Daoy (cell line): ENCODE measurements at regions not wholly inside any gene's neighbourhood (a gene's known extent, or its start where the extent isn't known, plus 50 kb on each side); places are given as distances from the start of the nearest gene placed in this dataset.

ENCODE experiments used
- DNase-seq: peaks from one replicate; pipeline ENCODE4 v3.0.0-alpha.2; 2015; ENCODE audit warnings: low read depth

- no peak for DNase-seq
These were observed 402.9 kb downstream of the TBL1XR1 start for GRCh38 chr3:176794406-176794805.

- no peak for DNase-seq
These were observed 407.3 kb downstream of the TBL1XR1 start for GRCh38 chr3:176789947-176790346.

GRCh38 chr3:176789281-176789705 lies 408.0 kb downstream of the TBL1XR1 start:
- no peak for DNase-seq

DNA sequence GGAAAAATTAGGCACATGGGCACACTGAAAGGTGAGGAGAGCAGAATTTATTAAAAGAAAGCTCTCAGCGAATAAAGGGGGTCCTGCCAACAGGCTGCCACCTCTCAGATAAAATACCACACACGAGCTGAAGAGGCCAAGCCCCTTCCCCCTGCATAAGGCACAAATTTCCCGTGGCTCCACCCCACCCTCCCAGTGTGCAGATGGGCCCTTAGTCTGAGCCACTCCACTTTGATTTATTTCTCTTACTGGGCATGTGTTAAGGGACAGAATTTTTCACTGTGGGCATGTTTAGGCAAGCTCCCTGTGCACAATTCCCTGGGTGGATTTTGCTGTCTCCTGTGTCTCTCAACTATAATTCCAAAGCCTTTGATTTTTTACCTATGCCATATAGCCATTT lies 409.8 kb downstream of the TBL1XR1 start:
- no peak for DNase-seq

- no peak for DNase-seq
These were observed 412.1 kb downstream of the TBL1XR1 start for GRCh38 chr3:176785171-176785570.

GRCh38 chr3:176780766-176781165 lies 416.5 kb downstream of the TBL1XR1 start:
- no peak for DNase-seq

GRCh38 chr3:176776622-176777175 lies 420.6 kb downstream of the TBL1XR1 start:
- no peak for DNase-seq

DNA sequence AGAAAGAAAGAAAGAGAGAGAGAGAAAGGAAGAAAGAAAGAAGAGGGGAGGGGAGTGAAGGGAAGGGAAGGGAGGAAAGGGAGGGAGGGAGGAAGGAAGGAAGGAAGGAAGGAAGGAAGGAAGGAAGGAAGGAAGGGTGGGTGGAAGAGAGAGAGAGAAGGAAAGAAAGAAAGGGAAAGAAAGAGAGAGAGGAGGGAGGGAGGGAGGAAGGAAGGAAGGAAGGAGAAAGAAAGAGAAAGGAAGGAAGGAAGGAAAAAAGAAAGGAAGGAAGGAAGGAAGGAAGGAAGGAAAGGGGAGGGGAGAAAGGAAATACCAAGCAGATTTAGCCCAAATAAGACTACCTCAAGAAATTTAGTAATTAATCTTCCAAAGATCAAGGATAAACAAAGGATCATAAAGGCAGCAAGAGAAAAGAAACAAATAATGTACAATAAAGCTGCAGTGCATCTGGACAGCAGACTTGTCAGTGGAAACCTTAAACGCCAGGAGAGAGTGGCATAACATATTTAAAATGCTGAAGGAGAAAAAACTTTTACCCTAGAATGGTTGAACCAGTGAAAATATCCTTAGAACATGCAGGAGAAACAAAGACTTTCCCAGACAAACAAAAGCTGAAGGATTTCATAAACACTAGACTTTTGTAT lies 427.6 kb downstream of the TBL1XR1 start:
- DNase-seq = no peak

DNA sequence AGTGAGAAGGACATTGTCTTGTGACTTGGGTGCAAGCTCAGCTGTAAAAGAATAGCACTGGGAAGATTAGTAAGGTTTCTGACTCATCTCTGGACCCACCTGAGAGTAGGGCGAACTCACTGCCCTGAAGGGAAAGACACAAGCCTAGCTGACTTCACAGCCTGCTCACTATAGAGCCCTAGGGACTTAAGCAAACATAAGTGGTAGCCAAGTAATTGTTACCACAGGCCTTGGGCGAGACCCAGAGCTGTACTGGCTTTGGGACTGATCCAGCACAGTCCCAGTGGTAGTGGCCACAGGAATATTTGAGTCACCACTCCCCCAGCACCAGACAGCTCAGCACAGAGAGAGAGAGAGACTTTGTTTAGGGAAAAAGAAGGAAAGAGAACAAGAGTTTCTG lies 429.9 kb downstream of the TBL1XR1 start:
- peak; percentile 92 for DNase-seq

DNA sequence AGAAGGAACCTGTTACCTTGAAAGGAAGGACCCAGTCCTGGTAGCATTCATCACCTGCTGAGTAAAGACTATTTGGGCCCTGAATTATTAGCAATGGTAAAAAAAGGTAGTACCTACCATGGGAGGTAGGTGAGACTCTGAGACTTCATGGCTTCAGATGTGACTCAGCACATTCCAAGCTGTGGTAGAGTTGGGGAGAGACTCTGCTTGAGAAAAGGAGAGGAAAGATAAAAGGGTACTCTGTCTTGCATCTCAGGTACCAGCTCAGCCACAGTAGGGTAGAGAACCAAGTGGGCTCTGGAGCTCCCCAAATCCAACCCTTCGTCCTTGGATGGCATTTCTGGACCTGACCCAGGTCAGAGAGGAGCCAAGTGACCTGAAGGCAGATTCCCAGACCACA lies 430.4 kb downstream of the TBL1XR1 start:
- DNase-seq = peak; percentile 38

DNA sequence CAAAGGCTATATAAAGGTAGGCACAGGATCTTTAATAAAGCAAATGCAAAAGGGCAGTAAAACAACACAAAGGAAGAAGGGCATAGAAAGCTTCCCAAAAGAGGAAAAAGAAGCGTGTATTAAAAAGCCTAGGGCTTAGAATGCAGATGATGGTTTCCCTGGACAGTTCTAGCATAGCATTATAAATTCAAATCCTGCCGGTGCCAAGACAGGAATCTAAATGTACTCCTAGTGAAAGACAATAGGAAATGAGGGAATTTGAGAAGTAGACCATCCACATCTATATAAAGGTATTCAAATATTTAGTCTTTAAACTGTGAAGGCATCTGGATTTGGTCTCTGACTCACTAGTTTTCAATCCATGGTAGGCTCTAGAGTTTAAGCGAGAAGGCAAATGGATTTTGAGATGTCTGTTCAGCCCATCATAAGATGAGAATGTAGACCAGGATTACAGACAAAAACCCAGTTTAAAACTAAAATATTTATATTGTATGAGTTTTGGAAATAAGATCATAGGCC lies 431.8 kb downstream of the TBL1XR1 start:
- no peak for DNase-seq

DNA sequence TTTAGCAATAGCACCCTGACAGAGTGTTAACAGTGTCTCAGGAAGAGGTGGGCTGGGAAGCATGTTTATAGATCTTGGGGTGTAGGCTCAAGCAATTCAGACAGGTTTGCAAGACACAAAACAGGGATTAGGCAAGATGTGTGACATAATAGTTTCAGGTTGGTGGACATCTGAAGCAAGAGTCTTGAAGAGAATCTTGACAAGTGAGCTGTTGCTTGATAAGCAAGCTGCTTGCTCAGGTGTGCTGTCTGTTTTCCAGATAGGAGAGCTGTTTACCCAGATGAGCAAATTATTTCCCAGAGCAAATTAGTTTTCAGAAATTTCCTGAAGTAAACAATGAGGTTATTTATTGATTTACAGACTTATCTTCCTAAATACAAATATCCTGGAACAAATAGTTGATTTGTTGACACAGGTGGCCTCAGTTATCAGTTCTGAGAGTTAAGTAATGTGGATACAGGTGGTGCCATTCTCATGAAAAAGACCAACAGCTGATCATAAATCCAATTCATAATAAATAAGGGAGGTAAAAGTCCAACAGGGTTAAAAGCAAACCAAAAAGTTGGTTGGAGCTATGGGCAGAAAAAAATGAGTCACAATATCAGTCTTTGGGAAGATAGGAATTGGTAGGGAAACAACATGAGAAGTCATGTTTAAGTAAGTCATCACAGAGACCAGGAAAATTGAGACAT lies 437.3 kb downstream of the TBL1XR1 start:
- DNase-seq = no peak

DNA sequence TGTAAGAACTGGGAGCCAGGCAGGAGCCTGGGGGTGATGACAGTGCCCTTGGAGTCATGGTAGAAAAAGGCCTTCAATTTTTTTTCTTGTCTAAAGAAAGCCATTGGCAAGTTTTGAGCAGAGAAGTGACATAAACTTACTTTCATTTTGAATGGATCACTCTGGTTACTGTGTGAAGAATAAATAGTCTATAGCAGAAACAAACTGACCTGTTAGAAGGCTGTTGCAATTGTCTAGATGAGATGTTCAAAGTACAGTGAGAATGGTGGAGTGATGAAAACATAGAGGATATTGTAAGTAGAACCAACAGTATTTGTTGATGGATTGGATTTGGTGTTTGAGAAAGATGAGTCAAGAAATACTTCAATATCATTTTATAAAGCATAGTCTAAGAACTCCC lies 439.9 kb downstream of the TBL1XR1 start:
- DNase-seq = no peak

GRCh38 chr3:176755977-176756376 lies 441.3 kb downstream of the TBL1XR1 start:
- DNase-seq = no peak

DNA sequence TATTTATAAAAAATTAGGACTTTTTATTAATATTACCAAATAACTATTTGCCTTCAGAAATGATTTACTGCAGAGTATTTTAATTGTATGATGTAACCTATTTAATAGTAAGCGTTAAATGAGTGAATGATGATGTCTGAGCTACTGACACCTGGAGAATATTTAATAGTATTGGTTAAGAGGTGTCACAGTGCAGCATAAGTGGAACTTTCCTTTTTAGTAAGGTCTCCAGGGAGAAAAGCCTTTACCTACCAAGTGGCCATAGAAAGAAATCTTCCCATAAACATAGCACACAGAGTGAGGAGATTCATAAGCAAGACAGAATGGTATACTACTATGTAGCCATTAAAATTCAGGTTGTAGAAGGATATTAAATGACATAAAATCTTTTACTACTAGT lies 441.7 kb downstream of the TBL1XR1 start:
- no peak for DNase-seq

- no peak for DNase-seq
These were observed 455.6 kb downstream of the TBL1XR1 start for GRCh38 chr3:176741664-176742047.

DNA sequence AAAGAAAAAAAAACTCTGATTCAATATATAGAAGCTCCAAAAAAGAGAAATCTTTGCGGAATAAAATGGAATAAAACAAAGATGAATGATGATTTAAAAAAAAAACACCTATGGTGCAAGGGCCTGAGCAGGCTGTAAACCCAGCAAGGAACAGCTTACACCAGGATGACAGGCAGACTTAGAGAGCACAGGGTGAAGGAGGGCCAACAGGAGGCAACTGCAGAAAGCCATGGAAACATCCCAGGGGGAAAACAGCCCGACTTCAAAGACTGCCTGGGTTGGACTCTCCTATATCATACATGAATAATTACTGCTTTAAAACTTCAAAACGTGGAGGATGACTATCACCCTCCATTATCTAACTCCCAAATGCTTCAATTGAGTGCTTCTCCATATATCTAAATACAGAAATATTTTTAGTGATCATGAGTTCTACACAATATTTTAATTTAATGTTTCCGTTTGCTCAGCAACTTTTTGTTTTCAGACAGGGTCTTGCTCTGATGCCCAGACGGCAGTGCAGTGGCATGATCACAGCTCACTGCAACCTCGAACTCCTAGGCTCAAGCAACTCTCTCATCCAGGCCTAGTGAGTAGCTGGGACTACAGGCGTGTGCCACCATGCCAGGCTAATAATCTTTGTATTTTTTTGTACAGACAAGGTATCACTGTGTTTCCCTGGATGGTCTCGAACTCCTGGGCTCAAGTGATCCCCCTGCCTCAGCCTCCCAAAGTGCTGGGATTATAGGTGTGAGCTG lies 456.2 kb downstream of the TBL1XR1 start:
- DNase-seq = no peak

DNA sequence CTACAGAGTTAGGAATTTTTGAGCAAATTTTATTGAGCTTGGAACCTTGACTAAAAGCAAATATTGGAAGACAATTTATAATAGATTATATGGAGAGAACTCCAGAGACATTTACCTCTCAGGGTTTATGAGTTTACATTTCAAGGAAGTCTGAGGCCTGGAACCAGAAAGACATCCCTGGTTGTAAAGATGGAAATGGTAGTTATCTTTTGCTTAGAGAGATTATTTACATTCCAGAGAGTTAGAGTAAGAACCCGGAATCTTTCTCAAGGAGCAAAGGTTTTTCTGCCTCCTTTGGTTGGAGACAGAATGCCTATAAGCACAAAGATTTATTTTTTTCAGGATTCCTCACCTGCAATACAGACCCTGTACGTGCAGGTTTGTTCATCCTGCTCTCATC lies 458.1 kb downstream of the TBL1XR1 start:
- no peak for DNase-seq

DNA sequence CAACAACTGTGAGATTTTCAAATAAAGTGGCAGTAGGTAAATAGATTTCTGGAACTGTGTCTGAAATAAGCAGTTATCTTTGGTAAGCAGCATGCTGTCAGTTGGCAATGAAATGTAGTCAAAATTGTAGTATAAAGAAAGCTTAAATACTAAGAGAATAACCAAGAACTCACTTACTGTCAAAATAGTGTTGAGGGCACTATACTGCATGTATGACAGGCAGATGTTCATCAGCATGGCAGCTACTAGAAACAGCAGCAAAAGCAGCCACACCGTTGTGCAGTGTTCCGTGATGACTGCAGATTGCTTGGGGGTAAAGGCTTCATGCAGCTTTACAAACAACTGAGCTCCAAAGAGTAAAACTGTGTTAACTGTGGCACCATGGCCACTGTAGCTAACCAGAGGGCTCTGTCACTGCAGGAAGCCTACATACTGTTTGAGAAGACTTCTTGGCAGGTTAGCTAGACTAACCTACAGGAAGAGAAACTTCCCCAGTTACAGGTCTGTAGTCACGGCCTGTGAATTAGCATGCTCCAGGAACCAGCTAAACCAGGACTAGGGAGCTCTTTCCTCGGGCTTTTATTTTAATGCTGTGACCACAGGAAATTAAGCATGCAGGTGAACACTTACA lies 459.7 kb downstream of the TBL1XR1 start:
- no peak for DNase-seq

DNA sequence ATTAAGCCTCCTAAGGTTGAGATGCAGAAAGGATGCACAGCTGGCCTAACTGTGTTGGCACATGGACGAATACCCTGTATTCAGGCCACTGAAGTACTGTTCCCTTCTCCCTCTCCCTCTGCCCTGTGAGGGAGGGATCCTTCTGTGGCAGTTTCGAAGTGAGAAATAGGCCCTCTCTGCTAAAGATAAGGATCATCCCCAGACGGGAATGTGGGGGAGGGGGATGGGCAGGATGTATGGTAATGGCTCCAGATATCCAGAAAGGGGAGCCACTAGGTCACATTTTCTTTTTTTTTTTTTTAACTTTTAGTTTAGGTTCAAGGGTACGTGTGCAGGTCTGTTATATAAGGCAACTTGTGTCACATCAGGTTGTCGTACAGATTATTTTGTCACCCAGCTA lies 463.1 kb downstream of the TBL1XR1 start:
- DNase-seq = peak; percentile 5

- DNase-seq = no peak
These were observed 472.9 kb downstream of the TBL1XR1 start for GRCh38 chr3:176724394-176724759.

DNA sequence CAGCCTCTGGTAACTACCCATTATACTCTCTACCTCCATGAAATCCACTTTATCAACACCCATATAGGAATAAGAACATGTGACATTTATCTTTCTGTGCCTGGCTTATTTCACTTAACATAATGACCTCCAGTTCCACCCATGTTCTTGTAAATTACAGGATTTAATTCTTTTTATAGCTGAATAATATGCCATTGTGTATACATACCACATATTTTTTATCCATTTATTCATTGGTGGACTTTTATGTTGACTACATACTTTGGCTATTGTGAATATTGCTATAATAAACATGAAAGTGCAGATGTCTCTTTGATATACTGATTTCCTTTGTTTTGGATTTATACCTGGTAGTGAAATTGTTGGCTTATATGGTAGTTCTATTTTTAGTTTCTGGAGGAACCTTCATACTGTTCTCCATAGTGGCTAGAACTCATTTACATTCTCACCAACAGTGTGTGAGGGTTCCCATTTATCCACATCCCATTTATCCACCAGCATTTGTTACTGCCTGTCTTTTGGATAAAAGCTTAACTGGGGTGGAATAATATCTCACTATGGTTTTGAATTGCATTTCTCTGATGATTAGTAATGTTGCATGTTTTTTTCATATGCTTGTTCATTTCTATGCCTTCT lies 473.4 kb downstream of the TBL1XR1 start:
- no peak for DNase-seq
